ENCODE measurements at regions not wholly inside any gene's neighbourhood (a gene's known extent, or its start where the extent isn't known, plus 50 kb on each side); places are given as distances from the start of the nearest gene placed in this dataset.

- no peak for DNase-seq
Measured at GRCh38 chr9:103627731-103628130, 466.4 kb upstream of the SMC2 start.

GRCh38 chr9:103649086-103649485 is 445.0 kb upstream of the SMC2 start:
- no peak for DNase-seq

- DNase-seq: no peak
Measured at GRCh38 chr9:103658156-103658555, 436.0 kb upstream of the SMC2 start.

- DNase-seq: no peak
Measured at GRCh38 chr9:103660830-103661229, 433.3 kb upstream of the SMC2 start.

GRCh38 chr9:103661663-103662062 is 432.4 kb upstream of the SMC2 start:
- no peak for DNase-seq

GRCh38 chr9:103669296-103669695 is 424.8 kb upstream of the SMC2 start:
- no peak for DNase-seq

- no peak for DNase-seq
Measured at GRCh38 chr9:103674271-103674670, 419.8 kb upstream of the SMC2 start.

- no peak for DNase-seq
Measured at GRCh38 chr9:103680581-103680980, 413.5 kb upstream of the SMC2 start.

GRCh38 chr9:103681435-103681834 is 412.7 kb upstream of the SMC2 start:
- DNase-seq: no peak

- no peak for DNase-seq
Measured at GRCh38 chr9:103700195-103700962, 393.7 kb upstream of the SMC2 start.

GRCh38 chr9:103702572-103702971 is 391.5 kb upstream of the SMC2 start:
- DNase-seq: no peak

GRCh38 chr9:103707181-103707580 is 386.9 kb upstream of the SMC2 start:
- no peak for DNase-seq

- DNase-seq: no peak
Measured at GRCh38 chr9:103709366-103709765, 384.7 kb upstream of the SMC2 start.

- DNase-seq: no peak
Measured at GRCh38 chr9:103713631-103714030, 380.5 kb upstream of the SMC2 start.

- no peak for DNase-seq
Measured at GRCh38 chr9:103714992-103715391, 379.1 kb upstream of the SMC2 start.

GRCh38 chr9:103721056-103721455 is 373.1 kb upstream of the SMC2 start:
- DNase-seq: no peak

GRCh38 chr9:103730866-103731265 is 363.2 kb upstream of the SMC2 start:
- no peak for DNase-seq

GRCh38 chr9:103731541-103731940 is 362.6 kb upstream of the SMC2 start:
- DNase-seq: no peak

- no peak for DNase-seq
Measured at GRCh38 chr9:103734471-103734870, 359.6 kb upstream of the SMC2 start.

- DNase-seq: no peak
Measured at GRCh38 chr9:103755441-103755840, 338.7 kb upstream of the SMC2 start.

GRCh38 chr9:103755986-103756385 is 338.1 kb upstream of the SMC2 start:
- DNase-seq: no peak

GRCh38 chr9:103757062-103757461 is 337.0 kb upstream of the SMC2 start:
- DNase-seq: no peak

- DNase-seq: no peak
Measured at GRCh38 chr9:103761466-103761865, 332.6 kb upstream of the SMC2 start.

GRCh38 chr9:103789686-103790085 is 304.4 kb upstream of the SMC2 start:
- DNase-seq: peak in 1 of 2 donors; percentile 9

GRCh38 chr9:103798620-103799019 is 295.5 kb upstream of the SMC2 start:
- DNase-seq: peak in 1 of 2 donors; percentile 8
